Activated CD8-positive, alpha-beta memory T cell treated with anti-CD3 and anti-CD28 coated beads, Interleukin-2, amount 50 U/mL, for 48 hours (primary cell): ENCODE measurements at regions not wholly inside any gene's neighbourhood (a gene's known extent, or its start where the extent isn't known, plus 50 kb on each side); places are given as distances from the start of the nearest gene placed in this dataset.
A peak's percentile ranks its signal among the peaks of the same experiment; 100 is the strongest.

ENCODE experiments used
- DNase-seq: peaks from one replicate; pipeline ENCODE4 v3.0.0-alpha.2; 2020

DNA sequence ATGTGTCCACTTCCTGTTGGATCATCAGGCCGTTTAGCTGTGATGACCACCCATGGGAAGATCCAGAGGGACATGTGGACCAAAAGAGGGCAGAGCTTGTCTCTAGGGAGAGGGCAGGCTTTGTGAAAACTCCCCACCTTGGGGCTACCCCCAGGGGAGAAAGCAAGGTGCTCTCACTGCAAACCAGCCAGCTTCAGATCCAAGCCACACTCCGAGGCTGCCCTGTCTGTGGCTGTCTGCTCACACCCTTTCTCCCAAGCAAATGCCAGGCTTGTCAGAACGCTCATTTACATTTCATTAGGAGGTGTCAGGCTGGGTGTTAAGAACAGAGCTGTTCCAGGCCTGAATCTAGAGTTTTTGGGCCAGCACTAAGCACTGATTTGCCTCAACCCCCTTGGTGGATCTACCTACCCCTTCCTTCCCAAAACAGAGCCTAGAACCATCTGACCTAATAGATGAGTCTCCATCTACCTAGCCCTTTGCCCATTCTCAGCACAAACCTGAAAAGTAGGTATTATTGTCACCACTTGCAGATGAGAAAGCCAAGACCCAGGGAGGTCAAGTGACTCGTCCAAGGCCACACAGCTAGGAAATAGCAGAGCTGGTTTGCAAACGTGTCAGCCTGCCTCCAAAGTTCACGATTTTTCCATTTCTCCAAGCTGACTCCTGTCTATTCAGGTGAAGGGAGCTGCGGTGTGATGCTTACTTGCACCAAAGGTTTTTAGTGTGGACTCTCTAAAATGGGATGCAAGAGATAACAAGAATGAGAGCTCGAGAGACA is 130.9 kb downstream of the EMX2 start:
- DNase-seq: peak; percentile 28

DNA sequence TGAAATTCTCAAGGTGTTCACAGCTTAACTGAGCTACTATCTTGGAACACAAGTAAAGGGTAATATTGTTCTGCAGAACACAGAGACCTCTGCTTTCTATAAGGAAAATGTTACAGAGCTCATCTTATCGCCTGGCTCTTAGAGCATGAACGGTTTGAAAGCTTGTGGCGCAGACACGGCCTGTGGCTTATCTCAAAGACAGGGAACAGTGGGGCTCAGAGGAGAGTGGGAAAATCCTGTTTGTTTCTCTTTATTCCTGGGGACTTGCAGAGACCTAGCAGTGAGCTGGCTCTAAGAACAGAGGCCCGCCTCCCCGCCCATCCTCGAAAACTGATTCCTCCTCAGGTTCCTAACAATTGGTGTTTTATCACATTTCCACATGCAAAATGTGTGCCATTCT is 131.7 kb downstream of the EMX2 start:
- DNase-seq: no peak

DNA sequence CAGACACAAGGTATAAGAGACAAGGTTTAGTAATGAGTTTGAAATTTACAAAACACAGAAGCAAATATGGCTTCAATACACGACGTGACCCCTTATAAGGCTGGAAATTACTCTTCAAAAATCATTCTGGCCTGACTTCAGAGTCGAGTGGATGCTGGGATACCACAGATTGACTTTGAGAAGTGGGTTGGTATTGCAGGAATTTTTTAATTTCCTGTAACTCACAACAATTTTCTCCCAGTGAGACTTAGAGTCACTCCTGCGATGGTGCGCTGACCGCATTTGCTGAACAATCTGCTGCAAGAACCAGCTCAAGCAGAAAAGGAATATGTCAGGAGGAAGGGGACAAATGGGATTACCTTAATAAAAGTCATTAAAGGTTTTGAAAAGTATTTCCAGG is 132.1 kb downstream of the EMX2 start:
- no peak for DNase-seq

DNA sequence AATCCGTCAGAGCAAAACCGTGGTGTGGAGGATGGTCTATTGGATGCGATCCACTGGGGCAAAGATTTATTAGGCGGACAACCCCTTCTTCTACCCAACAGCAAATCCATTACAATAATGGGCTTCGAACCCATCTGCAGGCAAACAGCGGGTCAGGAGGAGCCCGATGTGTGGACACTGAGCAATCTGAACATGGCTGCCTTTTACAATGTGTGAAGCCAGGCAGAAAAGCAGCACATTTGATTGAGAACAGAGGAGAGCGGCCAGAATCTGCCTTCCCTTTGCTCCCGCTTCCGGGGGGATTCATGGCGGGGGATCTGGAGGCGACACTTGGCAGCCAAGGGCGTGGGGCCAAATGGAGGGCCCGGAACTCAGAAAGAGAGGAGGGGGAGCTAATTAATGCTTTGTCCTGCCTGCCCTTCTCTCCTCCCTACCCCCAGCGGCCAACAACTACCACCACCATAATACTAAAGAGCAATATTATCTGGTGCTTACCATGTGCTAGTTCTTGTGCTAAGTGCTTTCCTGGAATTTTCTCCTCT is 133.0 kb downstream of the EMX2 start:
- peak; percentile 25 for DNase-seq

DNA sequence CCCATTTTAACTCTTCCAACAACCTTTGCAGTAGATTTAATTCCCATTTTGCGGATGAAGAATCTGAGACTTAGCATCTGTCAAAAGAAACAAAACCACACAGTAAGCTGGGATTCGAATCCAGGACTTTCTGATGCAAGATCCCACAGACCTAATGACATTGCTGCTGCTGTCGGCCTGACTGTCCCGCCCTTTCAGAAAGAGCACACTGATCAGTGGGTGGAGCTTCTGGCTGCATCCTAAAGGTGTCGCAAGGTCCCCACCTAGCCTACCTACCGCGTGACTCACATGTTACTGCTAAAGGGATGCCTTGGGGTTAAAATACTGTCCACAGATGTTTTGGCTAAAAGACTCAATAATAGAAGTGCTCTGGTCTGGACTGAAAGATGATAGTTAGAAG is 134.7 kb downstream of the EMX2 start:
- no peak for DNase-seq

DNA sequence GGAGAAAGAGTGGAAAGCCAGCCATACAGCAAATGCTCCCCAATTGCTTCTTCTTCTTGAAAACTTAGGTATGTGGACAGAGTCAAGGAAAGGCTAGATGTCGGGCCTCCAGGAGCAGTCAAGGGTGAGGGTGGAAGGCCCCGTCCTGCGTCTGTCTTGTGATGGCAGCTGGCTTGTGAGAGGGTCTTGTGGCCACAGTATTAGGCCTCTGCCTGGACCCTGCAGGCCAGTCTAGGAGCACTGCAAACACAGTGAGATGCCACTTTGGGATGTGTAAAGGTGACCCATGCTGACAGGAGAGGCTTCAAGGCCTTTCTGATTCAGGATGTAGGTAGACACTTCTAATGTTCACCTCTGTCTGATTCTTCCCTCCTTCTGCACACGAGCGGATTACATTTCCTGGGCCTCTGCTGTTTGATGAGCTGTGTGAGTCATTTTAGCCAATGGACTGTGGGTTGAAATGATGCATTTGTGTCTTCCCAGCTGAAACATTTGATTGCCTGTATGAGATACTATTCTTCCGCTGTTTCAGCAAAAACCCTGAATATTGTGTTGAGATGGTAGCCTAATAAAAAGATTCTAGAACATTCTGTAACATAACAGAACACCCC is 135.4 kb downstream of the EMX2 start:
- no peak for DNase-seq

DNA sequence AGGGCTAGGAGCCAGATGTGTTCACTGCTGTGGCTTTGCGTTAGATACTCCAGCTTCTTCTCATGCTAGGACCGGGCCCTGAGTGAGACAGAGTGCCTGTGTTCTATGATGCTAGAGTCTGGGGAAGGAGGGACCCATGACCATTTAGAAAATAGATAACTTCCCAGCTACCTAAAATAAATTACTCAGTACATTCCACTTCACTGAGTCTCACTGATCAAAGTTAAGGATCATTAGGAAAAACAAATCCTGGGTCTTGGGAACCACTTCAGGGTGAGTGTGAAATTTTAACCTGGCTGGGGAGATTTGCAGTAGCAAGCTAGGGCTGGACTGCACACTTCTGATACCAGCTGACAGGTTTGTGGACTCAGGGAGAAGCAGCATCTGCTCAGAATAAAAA is 138.1 kb downstream of the EMX2 start:
- no peak for DNase-seq

DNA sequence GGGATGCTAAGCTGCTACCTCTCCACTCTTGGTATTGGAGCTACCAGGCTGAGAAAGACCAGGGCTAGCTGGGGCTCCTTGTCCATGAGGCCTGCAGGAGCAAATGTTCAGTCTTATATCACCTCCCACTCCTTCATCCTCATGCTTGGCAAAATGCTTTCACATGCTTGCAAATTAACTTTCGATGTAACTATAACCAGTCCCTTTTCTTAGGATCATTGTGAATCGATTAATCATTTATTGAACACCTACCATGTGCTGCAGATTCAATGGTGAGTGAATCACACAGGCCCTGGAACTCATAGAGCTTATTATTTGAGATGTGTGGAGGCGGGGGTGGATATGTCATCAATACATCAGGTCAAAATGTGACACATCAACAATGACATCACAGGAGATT is 138.6 kb downstream of the EMX2 start:
- no peak for DNase-seq

DNA sequence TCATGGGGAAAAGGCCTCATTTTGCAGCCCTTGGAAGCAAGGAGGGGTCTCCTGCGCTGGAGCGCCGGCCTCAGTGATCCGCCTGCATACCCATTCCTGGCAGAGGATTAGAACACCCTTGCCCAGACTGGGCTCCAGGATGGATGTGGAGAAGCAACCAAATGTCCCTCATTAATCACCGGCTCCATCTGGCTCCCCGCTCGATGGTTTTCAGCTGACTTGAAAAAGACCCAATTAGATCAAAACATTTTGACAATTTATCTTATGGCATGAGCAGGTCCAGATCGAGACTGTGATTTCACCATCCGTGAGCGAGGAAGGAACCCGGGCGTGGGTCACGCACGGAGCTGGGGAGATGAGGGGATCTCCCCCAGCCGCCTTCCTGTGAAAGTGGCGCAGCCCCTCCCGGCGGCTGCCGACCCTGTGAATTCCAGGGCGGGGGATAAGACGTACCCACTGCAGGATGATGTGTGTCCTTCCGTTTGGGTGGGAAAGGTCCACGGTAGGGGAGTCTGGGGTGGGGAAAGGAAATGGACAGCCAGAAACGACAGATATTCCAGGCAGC is 141.6 kb downstream of the EMX2 start:
- DNase-seq: no peak

DNA sequence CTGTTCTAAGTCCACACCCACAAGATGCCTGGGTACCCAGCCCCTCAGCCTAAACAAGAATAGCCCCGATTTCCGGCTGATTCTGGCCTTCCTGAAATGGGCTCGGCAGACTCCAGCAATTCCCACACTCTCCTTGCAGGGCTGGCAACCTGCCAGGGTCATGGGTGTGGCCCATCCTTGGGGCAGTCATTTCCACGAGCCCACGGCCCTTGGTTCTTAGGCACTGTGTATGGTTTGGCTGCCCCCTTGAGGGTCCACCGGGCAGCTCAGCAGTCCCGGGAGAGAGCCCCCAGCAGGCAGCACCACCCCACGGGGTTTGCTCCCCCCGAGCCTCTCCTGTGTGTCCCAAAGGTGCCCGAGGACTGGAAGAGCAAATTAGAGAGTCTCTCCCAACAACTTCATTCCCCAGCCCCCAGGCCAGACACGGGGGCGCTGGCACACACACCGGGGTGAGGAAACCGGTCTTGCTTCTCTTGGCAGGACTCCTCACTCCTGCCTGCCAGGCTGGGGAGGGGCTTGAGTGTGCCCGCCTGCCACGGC is 142.2 kb downstream of the EMX2 start:
- no peak for DNase-seq

DNA sequence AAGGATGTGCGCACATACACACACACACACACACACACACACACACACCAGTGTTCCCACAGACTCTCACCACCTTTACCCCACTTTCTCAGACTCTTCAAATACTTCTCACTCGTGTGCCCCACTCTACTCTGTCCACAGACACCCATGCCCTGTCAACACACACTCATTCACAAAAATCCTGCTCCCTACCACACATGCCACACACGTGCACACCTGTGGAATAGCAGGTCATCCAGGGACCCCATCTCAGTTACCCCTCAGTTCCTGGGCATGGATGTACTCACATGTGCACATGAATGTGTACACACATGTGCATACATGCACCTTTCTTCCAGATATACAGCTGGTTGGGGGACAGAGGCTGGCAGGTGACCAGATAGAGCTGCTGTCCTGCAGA is 142.9 kb downstream of the EMX2 start:
- no peak for DNase-seq

DNA sequence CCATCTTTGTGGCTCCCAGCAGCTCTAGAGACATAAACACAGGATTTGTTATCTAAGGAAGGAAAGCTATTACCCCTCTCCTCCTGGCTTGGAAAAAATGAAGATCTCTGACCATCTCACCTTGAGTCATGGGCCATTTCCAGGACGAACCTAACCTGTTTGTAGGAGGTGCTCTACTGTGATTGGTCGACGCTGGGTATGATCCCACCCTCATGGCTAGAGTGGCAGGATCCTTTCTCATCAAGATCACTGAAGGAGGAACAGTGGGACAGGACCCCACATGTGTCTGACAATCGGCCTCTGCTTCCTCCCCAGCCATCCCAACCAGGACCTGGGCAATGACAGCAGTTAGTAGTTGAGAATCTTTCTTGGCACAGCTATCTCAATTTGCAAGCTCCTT is 144.1 kb downstream of the EMX2 start:
- DNase-seq: no peak

DNA sequence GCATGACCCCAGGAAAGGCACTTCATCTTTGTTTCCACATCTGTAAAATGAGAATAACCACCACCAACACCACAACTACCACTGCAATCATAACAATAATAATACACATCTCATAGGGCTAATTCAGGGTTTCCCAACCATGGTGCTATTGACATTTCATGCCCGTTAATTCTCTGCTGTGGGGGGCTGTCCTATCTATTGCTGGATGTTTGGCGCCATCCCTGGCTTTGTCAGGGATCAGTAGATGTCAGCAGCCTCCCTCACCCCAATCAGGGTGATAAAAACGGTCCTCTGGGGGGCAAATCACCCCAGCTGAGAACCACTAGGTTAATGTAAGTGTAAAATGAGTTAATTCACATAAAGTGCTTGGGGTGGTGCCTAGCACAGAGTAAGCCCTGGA is 145.8 kb downstream of the EMX2 start:
- DNase-seq: no peak

DNA sequence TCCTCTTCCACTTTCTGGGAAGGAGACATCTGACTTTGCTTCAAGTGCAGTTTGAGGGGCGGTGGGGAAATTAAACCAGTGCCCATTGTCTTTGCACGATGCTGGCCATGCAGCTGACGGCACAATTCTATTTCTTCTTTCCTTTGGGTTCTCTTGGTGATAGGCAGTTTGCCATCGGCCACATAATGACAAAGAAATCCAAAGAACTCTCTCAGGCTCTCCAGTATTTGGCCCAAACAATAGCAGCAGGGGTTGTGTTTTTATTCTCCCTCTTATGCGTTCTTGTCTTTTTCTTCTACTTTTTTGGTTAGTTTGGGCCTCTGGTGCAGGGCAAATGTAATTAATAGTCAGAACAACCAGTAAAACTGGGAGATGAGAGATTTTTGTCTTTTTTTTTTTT is 147.0 kb downstream of the EMX2 start:
- DNase-seq: no peak

DNA sequence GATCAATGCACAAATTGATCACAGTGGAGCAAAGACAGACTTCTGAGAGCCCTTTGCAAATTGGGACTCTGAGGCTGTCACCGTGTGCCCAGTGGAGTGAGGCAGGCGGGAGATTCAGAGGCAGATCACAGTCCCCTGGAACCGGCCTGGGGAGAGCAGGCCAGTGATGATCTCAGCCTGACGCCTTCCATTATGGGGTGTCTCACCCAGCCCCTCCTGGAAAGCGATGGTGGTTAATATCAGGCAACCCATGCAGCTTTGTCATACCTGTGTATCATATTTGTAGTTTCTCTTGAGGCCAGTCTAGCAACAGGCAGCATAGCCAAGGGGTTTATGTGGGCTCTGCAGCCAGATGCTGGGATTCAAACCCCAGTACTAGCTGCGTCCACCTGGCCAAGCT is 147.8 kb downstream of the EMX2 start:
- no peak for DNase-seq

DNA sequence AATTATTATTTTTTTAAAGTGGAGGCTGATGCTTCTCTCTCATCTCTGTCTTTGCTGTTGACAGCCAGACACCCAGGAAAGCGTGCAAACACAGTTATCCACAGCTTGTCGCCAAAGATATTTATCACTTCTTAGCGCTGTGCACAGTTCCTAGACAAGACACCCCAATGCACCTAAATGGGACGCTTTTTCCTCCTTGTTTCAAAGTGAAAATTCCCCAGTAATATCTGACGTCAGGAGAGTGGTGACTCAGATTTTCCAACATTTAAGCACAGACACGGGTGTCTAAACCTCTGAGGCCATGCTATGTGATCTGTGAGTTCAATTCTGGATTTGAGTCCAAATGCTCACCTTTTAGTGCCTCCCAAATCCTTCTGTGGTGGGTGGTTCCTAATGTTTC is 151.6 kb downstream of the EMX2 start:
- DNase-seq: no peak

DNA sequence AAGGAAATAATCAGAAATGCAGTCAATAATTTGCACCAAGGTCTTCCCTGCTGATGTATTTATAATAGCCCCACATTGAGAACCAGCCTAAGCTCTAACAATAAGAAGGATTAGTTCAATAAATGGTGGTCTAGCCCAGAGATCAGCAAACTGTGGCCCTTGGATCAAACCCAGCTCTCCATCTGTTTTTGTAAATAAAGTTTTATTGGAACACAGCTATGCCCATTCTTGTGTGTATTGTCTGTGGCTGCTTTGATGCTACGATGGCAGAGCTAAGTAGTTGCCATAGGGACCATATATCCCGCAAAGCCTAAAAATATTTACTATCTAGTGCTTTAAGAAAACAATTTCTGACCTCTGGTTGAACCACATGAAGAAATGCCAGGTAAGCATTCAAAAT is 154.9 kb downstream of the EMX2 start:
- no peak for DNase-seq

DNA sequence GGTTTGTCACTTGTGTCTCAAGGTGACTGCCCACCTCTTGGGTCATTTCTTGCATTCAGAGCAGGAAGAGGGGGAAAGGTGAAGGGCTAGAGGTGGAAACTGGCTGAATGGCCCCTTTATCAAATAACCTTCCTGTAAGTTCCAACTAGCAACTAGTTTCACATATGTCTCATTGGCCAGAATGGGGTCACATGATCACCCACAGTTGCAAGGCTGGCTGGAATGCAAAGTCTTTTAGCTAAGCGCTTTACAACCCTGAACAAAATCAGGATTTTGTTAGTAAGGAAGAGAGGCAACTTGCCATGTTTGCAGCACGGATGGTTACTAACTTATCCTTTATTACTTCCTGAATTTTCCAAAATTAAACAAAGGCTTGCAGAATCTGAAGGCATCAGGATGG is 156.3 kb downstream of the EMX2 start:
- no peak for DNase-seq

DNA sequence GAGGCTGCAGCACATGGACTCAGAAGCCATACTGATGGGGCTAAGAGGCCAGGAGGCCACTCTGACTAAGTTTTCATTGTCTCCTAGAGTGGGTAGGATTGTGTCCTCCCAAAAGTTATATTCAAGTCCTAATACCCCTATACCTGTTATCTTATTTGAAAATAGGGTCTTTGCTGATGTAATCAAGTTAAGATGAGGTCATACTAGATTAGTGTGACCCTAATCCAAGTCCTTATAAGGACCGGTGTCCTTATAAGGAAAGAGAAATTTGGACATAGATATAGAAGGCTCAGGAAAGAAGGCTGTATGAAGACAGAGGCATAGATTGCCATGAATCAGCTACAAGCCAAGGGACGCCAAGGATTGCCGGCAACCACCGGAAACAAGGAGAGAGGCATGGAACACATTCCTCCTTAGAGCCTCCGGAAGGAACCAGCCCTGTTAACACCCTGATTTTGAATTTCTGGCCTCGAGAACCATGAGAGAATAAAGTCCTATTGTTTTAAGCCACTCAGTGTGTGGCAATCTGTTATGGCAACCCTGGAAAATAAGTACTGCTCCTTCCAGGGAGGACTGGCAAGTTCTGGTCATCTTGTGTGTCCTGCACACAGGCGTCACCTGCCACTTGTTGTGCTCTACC is 157.0 kb downstream of the EMX2 start:
- DNase-seq: no peak

DNA sequence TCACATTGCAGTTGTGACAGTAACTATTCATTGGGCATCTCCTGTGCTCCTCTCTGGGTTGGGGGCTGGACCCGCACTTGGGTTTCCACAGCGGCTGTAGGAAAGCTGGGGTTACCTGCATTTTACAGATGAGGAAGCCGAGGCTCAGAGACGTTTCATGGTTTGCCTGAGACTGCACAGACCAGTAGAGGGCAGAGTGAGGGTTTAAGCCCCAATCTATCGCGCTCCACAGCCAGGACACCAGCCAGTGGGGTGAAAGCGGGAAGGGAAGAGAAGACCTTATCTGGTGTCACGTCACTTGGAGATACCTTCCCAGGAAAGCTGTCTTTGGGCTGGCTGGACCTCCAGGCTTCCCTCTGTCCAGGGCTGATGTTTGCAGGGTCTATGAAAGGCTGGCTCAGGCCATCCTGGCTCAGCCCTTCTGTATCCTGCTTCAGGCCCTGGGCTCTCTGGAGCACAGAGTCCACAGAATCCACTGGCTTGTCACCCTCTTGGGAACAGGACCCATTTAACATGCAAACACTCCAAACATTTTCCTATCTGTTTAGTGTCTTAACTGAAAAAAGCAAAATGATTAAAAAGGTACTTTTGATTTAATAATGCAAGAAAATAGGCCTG is 167.7 kb downstream of the EMX2 start:
- no peak for DNase-seq

DNA sequence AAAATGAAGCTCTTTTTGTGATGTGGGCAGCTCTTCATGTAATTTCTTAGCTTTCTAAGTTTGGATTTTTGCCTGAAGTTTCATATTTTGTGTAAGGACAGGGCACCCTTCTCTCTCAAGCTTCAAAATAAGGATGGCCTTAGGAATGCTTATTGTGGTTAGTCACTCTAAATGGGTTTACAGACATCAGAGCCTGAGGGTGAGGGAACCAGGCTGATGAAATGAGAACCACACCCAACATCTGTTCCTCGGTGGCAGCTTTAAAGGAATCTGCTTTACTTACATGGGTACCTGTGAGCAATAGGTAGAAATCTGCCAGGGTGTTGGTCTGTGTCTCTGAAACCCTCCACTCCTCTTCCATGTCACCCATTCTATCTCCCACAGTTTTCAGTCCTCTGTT is 174.3 kb downstream of the EMX2 start:
- DNase-seq: no peak

DNA sequence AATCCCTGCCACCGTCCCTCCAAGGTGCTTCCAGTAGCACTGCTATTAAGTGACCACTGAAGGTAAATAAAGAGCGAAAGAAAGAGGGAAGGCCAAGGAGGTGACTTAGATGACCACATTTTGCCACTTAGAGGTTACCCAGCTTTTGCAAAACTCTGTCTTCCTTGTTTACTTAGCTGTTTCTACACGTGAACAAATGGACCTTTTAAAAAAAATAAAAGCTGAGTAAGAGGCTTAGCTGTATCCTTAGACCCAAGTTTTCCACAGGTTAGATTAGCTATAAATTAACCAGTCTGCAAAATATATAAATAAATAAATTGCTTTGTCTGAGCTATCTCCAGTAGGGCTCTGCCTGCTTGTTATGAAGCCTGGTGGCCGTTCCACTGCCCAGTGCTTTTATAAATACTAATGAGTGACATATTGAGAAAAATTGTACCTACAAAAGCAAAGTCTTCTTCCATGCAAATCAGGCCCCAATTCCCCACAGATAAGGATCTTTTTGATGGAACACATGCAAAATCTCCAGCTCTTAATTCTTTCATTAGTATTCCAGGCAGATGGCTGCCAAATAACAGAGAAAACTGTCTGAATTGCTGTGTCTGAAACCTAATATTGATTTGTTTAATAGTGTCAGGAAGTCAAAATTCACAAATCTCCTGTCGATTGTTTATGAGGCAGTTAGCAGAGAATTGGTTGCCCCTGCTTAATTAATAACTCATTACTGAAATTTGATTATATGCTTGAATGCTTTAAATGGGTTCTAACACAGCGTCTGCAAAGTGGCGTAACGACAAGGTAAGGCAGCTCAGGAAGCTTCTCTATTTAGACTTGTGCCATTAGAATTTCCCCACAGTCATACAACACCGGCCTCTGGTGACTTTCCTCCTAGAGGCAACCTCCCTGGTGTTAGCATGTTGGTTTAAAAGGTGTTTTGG is 176.7 kb downstream of the EMX2 start:
- DNase-seq: no peak
